ENCODE measurements at regions not wholly inside any gene's neighbourhood (a gene's known extent, or its start where the extent isn't known, plus 50 kb on each side); places are given as distances from the start of the nearest gene placed in this dataset.

DNA sequence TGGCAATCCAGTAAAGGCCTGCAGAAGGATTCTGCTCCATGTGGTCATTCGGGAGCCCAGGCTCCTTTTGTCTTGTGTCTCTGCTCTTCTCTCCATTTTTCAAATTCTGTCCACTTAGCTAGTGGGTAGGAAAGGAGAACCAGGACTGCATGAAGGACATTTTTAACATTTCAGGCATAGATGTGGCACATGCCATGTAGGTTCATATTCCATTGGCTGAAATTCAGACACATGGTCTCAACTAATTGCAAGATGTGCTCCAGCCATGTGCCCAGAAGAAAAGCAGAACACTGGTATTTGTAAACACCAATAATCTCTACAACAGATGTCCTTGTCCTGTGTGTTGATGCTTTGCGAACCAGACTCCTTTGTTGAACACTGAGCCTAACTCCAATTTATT, 85.2 kb upstream of the WLS start:
- FAIRE-seq = no peak

DNA sequence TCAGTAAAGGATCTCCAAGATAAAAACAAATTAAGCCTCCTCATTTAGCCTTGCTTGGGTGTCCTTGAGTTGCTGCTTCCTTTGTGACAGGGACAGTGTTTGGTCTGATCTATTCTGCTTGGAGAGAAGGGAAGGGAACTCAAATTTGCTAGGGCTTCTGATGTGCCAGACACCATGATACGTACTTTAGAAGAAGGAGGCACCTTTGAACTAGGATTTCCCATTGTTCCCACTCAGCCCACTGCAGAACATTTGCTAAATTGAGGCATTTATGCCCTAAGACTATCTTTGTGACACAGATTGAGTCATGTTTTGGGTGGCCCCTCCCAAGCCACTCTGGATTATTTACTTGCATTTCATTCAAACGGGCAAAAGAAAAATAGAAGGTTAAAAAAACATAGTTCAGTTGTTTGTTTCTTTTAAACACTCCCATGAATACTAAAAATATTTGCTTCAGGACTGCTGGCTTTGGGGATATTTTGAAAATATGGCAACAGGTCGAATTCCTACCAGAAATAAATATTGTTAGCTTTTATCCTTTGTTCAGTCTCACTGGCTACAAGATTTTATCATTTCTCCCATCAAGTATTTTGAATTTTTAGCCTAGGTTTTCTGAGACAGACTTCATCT, 81.9 kb upstream of the WLS start:
- no peaks in the 10 kb centered on the region for H3K27me3 ChIP-seq (ENCODE audit: control insufficient read depth, insufficient read depth, low read length)
- H3K4me3 ChIP-seq (ENCODE audit: low read depth, low read length) = no peak overlapping the region
- TF ChIP-seq, protein P1, sequence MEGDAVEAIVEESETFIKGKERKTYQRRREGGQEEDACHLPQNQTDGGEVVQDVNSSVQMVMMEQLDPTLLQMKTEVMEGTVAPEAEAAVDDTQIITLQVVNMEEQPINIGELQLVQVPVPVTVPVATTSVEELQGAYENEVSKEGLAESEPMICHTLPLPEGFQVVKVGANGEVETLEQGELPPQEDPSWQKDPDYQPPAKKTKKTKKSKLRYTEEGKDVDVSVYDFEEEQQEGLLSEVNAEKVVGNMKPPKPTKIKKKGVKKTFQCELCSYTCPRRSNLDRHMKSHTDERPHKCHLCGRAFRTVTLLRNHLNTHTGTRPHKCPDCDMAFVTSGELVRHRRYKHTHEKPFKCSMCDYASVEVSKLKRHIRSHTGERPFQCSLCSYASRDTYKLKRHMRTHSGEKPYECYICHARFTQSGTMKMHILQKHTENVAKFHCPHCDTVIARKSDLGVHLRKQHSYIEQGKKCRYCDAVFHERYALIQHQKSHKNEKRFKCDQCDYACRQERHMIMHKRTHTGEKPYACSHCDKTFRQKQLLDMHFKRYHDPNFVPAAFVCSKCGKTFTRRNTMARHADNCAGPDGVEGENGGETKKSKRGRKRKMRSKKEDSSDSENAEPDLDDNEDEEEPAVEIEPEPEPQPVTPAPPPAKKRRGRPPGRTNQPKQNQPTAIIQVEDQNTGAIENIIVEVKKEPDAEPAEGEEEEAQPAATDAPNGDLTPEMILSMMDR (IDR thresholded peaks at IDR 0.05; ENCODE audit: insufficient read depth, low read length, severe bottlenecking) = no peak
- DNase-seq (ENCODE audit: low read depth) (no peak), FAIRE-seq (peak; percentile 50)
- H3K36me3 ChIP-seq (ENCODE audit: control insufficient read depth, insufficient read depth, low read length) = no peaks in the 10 kb centered on the region

More for the DNA sequence above, 85.2 kb upstream of the WLS start:
- H3K27me3 ChIP-seq (ENCODE audit: control insufficient read depth, insufficient read depth, low read length) = no peaks in the 10 kb centered on the region
- H3K4me3 ChIP-seq (ENCODE audit: low read depth, low read length) = no peak overlapping the region
- TF ChIP-seq, protein P1 (IDR thresholded peaks at IDR 0.05; ENCODE audit: insufficient read depth, low read length, severe bottlenecking) = no peak
- H3K36me3 ChIP-seq (ENCODE audit: control insufficient read depth, insufficient read depth, low read length) = no peaks in the 10 kb centered on the region
- DNase-seq (ENCODE audit: low read depth) = no peak

DNA sequence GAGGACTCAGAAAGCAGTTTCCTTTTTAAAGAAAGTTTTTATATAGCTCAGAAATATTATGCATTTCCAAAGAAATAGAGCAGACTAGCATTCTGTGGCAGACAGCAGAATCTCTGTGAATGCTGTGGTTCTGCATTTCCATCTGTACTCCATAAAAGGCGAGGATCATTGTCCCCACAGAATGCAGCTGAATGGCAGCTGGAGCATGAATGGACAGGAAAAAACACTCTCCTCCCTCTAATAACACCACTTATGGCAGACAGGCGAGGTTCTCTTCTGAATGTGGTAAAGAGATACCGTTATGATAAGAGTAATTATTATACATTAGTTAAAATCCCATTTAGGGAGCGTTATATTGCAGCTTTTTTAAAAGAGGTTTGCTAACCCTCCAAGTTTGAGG, 81.4 kb upstream of the WLS start:
- TF ChIP-seq, protein P1 (IDR thresholded peaks at IDR 0.05; ENCODE audit: insufficient read depth, low read length, severe bottlenecking) = no peak
- DNase-seq (ENCODE audit: low read depth) (no peak), FAIRE-seq (no peak)
- no peaks in the 10 kb centered on the region for H3K36me3 ChIP-seq (ENCODE audit: control insufficient read depth, insufficient read depth, low read length)
- H3K27me3 ChIP-seq (ENCODE audit: control insufficient read depth, insufficient read depth, low read length) = no peaks in the 10 kb centered on the region
- H3K4me3 ChIP-seq (ENCODE audit: low read depth, low read length) = no peak overlapping the region

DNA sequence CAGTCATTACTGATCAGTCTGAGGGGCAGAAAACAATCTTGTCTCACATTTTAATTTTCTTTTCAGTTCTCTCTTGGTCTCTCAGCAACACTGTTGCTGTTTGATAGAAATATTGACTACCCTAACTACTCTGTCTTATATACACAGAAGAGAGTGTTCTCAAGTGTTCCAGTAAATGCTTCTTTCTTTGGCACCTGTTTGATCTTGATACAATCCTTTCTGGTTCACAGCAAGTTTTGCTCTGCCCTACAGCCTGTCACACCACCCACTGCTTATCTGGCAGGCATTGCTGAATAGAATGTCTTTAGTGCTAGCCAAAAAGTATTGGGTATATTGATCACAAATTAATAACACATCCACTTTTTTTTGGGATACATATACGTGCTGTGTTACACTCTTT, 75.7 kb upstream of the WLS start:
- no peak overlapping the region for H3K4me3 ChIP-seq (ENCODE audit: low read depth, low read length)
- no peak for DNase-seq (ENCODE audit: low read depth)
- no peaks in the 10 kb centered on the region for H3K36me3 ChIP-seq (ENCODE audit: control insufficient read depth, insufficient read depth, low read length)
- no peaks in the 10 kb centered on the region for H3K27me3 ChIP-seq (ENCODE audit: control insufficient read depth, insufficient read depth, low read length)
- FAIRE-seq = no peak
- TF ChIP-seq, protein P1 (IDR thresholded peaks at IDR 0.05; ENCODE audit: insufficient read depth, low read length, severe bottlenecking) = no peak

DNA sequence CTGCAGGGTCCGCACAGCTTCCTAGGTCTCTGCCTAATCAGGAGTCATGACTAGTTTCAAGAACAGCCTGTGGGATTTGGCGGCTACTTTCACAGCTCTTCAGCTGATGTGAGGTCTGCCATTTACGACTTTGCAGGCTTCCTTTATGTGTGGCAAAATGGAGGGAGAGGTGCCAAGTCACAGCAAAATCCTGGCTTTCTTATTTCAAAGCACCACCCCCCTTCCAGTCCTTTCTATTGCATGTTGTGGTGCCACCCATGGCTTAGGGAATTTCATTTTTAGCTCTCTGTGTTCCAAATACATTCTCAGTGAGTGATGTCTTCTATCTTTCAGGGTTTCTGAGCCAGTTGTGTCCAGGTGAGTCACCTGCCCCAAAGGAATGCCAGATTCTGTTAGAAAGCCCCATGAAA, 75.1 kb upstream of the WLS start:
- DNase-seq (ENCODE audit: low read depth) = peak; percentile 56
- FAIRE-seq = no peak
- peaks cover 2% of the 10 kb centered on the region for H3K27me3 ChIP-seq (ENCODE audit: control insufficient read depth, insufficient read depth, low read length)
- TF ChIP-seq, protein P1 (IDR thresholded peaks at IDR 0.05; ENCODE audit: insufficient read depth, low read length, severe bottlenecking) = no peak
- H3K36me3 ChIP-seq (ENCODE audit: control insufficient read depth, insufficient read depth, low read length) = no peaks in the 10 kb centered on the region
- no peak overlapping the region for H3K4me3 ChIP-seq (ENCODE audit: low read depth, low read length)

DNA sequence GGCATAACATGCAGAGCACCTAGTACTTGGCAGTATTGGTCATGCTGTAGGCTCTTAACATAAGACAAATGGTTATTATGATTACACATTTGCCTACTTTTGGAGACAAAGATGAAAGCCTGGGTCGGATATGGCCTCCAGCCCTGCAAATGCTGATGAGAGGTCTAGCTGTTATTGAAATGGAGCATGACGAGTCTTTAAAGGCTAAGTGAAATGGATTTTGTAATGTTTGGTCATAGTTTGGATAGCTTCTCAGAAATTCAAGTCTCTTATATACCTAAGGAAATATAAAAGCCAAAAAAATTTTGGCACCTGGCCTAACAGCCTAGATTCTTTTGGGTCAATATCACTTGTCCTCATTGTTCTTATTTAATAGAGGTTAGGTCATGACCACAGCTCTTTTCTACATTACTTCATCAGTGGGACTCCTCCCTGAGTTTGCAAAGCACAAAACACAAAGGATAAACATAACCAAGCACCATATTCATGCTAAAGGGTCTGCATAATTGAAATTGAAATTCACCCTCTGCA, 69.2 kb upstream of the WLS start:
- Histone ChIP-seq H3K4me3 (ENCODE audit: low read depth, low read length) (no peak overlapping the region), H3K36me3 (ENCODE audit: control insufficient read depth, insufficient read depth, low read length) (no peaks in the 10 kb centered on the region), H3K27me3 (ENCODE audit: control insufficient read depth, insufficient read depth, low read length) (peaks cover 2% of the 10 kb centered on the region)
- DNase-seq (ENCODE audit: low read depth) (no peak), FAIRE-seq (no peak)
- TF ChIP-seq, protein P1 (IDR thresholded peaks at IDR 0.05; ENCODE audit: insufficient read depth, low read length, severe bottlenecking) = no peak
